ENCODE measurements at regions not wholly inside any gene's neighbourhood (a gene's known extent, or its start where the extent isn't known, plus 50 kb on each side); places are given as distances from the start of the nearest gene placed in this dataset.
A peak's percentile ranks its signal among the peaks of the same experiment; 100 is the strongest.
"Not testable (repeated sequence)": the region's sequence is repeated elsewhere in the genome, so short reads cannot be mapped to it uniquely, and the experiment has no call there.

DNA sequence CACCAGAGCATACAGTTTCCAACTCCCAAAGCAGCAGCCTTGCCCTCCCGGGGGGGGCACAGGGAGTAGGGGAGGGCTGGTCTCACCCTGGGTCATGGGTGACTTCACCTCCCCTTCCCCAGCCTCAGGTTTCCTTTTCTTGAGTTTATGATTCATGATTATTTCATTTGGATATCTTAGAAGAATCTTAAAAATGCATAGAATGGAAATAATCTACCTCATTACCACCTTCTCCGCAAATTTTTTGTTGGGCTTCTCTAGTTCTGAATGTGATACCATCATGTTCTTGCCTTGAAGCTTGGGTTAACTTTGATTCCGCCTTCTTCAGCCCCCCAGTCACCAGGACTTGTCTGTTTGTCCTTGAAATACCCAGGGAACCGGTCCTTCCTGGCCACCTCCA is 148.8 kb upstream of the ROPN1 start:
- DNase-seq, result no peak

DNA sequence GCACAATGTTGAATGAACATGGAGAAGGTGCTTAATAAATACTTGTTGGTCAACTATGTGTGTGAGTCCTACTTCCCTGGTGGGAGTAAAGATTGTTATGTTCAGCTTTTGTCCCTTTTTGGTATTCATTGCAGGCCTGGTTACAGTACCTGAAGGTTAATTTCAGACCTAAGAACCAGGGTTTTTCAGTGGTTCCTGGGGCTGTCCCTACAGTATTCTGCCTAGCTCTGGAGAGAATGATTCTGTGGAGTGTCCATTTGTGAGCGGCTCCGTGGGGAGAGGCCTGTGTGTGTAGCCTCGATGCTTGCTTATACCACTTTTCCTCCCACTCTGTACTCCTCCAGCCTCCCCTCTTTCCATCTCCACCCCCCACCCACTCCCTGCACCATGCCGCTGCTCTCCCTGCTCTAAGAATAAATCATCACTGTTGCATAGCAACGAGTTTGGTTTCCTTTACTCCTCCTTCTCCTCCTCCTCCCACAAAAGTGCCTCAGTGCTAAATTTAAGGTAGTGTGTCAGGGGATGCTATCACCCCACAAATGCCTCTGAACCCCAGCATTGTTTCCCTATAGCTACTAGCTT is 150.6 kb upstream of the ROPN1 start:
- no peak for DNase-seq

DNA sequence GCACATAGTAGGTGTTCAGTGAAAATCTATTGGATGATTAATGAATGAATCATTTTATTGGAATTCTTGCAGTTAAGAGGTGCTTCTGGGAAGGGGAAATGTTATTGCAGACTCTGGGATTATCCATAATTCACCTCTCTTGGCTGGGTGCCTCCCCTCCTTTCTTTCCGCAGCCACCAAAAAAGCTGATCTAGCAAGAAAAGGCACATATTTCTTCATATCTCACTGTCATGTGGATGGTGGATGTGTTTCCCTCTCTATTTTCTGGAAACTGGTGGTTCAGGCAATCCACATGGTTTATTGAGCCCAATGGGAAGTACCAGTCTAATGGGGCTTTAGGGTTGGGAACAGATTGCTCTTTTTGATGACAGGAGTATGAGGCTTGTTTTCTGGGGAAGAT is 151.1 kb upstream of the ROPN1 start:
- no peak for DNase-seq

DNA sequence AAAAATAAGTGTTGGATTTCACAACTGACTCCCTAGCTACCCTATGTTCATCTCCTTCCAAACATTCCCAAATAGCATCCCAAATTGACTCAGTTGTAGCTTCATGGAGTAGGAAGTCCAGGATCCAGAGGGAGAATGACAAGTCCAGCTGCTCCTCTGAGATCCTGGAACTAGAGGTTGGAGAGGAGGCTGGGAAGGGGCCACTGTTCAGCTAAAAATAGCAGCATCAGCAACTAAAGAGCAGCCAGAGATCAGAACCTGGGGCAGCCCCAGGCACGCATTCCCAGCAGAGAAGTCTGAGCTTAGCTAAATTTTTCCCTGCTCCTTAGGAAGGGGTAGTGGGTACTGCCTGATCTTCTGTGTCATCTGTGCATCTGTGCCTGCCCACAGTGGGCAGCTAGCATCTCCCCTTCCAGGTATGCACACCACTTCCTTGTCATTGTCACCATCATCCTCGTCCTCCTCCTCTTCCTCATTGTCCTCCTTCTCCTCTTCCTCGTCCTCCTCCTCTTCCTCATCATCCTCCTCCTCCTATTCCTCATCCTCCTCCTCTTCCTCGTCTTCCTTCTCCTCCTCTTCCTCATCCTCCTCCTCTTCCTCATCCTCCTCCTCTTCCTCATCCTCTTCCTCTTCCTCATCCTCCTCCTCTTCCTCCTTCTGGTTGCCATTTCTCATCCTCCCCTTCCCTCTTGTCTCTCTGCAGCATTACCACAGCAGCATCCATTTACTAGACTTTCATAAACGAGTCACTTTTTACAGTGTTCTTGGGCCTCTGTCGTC is 152.3 kb upstream of the ROPN1 start:
- no peak for DNase-seq

DNA sequence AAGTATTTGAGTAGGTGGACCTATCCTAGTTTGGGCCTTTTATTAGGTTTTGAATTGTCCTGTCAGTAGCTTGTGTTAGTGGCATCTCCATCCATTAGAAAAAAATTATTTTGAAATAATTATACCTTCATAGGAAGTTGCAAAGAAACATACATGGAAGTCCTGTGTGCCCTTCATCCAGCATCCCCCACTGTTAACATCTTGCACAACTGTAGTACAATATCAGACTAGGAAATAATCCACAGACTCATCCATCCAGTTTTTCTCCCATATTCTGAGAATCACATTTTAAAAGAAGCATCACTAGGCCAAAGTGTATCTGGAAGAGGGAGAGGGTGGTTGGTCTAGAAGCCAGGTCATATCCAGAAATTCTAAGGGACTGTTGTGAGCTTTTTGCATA is 155.5 kb upstream of the ROPN1 start:
- no peak for DNase-seq

DNA sequence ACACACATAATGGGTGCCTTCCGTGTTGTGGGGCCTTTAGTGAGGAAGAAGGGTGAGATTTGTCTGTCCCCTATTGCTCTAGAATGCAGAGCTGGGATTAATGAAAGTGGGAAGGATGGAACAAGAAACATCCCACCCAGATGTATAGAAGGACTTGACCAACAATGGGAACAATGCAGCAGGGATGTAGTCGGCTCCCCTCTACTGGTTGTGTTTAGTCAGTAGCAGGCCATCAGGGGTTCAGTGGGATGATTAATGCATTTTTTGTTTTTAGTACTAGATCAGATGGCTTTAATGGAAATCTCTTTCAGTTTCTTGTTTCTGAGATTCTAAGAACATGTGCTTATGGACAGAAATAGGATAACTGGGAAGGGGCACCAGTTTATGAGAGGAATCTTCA is 156.0 kb upstream of the ROPN1 start:
- DNase-seq, result no peak

DNA sequence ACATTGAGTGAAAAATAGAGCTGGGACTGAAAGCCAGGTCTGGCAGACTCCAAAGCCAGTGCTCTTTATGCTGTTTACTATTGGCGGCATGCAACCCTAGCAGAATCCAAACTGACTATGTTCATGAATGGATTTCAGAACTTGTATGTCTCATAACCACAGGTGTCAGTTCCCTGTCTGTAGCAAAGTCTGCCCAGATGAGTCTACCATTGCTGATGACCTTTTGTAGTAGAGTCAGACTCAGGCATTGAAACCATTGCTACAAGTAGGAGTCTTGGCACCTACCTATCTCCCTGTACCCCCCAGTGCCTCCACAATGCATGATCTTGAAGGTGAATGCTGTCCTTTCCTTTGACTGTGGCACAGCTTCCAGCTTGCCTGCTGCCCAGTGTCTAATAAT is 157.2 kb upstream of the ROPN1 start:
- no peak for DNase-seq

DNA sequence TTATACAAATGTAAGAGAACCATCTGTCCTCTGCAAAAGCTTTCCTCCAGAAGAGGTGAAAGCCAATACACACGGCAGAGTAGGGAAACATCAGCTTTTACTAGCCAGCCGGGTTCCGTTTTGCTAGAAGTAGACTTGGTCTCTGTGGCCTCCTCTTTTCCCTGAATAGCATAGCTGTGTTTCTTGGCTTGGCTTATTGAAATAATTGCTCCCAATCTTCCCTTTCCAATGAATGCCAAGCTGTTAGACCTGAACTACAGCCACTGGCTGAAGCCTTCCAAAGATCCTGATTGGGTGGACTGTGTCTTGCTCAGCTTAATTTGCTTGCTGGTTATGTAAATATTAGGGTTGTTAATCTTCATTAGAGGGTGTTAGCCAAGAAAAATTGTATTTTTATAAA is 157.8 kb upstream of the ROPN1 start:
- no peak for DNase-seq

DNA sequence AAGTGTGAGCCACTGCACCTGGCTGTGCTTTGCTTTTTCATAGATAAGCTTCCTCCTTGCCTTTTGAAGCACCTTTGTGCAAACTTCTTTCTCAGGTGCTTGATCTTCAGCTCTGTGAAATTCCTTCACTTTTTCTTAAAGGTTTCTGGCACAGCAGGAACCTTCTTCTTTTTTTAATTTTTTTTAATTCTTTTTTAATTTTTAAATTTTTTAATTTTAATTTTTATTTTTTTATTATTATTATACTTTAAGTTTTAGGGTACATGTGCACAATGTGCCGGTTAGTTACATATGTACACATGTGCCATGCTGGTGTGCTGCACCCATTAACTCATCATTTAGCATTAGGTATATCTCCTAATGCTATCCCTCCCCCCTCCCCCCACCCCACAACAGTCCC is 161.0 kb upstream of the ROPN1 start:
- not testable (repeated sequence) for DNase-seq

DNA sequence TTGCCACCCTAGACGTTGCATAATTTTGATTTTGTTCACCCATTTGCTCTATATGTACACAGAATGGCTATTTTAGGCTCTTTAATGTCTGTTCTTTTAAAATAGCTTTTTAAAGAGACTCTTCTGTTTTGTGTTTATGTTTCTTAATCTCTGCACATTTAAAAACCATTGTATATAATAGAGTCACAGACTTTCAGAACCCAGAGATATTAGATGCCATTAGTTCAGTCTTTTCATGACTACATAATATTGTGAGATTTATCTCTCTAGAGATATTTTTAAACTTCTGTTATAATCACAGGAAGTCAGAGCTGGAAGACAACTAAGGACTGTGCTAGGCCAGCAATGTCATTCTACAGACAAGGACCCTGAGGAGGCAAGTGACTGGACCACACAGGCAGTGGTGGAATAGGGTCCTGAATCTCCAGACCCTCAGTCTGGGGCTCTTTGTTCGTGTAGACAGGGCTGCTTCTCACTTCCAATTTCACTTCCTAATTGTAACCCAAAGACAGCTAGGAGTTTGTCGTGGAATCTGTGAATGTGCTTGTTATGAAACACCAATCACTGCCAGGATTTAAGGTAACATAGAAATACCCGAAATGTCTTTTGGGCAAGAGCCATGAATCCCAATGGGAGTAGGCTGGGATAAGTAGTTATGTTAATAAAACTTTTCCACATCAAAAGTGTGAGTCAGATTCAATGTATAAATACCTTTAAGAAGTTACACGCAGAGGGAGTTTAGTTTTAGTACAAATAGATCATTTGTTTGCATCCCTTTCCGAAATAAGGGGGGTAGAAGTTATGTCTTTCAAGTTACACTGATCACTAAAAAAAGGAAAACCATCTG is 165.2 kb upstream of the ROPN1 start:
- no peak for DNase-seq

DNA sequence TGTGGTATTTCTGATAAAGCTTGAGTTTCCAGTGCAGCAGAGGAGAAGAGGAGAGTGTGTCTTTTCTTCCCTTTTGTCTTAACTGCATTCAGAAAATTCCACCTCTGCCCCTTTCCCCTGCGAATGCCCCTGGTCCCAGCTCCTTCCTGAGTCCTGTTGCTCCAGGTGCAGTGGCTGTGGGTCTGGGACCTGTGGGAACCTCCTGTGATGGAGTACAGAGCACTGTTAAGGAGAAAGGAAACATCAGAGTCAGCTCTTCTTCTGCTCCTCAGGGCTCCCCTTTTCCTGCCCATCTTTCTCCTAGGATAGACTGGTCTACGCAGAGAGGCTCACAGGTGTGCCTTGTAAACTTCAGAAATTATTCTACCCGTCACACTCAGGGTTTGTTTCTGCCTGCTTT is 165.8 kb upstream of the ROPN1 start:
- no peak for DNase-seq

DNA sequence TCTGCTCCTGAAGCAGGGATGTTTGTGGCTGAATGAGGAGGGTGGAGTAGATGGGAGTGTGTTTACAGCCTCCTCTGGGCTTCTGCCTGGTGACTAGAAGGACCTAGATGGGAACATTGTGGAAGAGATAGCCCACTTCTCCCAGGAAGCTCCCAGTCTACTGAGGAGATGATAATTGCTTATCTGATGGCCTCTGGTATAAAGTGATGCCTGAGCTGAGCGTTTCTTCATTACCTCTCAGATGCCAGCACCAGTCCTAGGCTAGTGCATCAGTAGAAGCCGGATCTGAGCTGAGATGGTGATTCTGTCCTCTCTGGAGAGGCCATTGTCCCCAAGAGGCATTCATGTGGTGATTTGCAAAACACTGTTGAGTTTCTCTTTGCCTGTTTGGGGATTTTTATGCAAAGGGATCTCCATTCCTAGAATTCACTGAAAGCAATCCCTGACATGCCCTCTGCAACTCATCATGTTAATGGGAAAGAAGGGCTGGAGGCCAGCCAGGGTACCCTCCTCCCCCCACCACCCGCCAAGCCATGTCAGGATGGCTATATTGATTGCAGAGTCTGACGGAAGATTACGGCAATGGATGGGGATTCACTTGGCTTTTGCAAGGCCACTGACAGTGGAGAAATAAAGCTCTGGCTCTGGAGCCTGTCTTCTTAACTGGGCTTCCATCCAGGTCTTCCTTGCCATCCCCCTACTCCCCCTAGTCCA is 166.4 kb upstream of the ROPN1 start:
- DNase-seq, result no peak

DNA sequence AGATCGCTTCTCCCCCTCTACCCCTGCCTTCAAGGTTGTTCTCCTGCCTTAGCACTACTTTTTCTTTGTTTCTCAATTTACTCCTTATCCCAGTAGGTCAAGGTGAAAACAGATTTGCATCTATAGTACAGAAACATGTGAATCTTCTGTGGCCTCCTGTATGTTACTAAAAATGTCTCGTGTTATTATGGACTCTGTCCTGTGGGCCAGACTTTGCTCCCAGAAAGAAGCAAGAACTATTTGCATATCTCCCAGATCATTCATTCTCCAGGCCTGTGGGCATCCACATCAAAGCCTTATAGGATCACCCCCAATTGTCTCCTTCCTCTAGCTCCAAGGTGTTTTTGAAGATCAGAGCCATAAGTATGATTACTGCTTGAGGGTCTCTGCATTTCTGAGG is 169.5 kb upstream of the ROPN1 start:
- DNase-seq, result no peak

DNA sequence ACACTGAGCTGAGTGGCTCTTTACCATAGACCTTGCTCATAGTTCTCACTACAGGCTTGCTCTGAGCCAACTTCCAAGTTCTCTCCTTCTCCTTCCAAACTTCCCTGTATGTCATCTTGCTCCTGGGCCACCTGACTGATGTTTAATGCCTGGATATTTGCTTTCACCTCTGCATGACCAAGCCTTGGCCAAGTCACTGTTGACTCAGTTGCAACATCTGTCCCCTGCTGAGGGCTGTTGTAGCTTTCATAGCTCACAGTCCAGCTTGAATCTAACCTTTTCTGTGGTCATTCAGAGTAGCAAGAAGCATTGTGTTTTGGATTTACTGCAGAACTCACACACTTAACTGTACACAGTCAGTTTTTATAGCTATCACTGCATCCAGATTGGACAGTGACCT is 171.8 kb upstream of the ROPN1 start:
- no peak for DNase-seq

DNA sequence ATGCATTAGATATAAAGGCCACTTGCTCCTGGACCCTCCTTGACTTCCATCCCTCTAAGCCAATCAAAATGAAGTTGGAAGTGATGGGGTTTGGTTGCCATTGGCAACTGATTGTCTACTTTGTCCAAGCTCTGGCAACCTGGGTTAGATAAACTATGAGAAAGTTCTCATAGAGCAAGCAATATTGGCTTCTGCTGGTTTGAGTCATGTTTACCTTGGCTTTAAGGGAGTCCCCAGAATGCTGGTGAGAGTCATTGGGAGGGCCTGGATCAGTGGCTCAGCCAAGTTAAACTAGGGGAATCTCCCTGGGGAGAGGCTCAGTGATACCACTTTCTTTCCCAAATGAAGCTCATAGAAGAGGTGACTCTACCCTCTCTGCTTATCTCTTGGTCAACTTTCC is 176.3 kb upstream of the ROPN1 start:
- DNase-seq, result no peak

DNA sequence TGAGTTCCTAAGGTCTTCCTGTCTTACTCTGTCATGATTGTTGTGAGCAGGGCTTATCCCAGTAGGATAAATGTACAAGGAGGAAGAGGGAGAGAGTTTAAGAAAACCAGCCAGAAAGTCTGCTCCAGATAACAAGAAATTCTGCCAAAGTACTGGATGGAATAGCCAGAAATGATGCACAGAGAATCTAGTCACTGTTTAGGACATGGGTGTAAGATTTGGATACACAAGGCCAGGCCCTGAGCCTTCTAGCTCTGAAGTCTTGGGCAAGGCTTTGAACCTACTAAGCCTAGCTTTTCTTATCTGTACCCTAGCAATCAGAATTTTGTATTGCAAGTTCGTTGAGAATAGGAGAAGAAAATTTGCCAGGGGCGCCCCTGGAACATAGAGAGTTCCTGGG is 180.4 kb upstream of the ROPN1 start:
- no peak for DNase-seq

DNA sequence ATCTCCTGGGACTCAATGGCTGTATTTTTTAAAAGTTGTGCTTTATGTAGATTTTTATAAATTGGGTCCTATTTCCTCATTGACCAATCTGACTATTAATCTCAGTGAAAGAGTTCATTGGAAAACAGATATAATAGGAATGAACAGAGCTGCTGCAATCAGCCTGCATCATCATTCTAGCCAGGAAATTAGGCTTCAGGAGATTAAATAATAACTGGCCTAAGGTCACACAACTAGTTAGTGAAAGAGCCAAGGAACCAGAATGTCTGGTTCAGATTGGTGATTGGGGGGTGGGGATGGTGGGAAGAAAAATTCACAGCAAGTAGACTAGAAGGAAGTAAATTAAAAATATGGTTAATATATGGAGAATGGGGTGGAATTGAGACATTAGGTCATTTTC is 180.9 kb upstream of the ROPN1 start:
- no peak for DNase-seq

DNA sequence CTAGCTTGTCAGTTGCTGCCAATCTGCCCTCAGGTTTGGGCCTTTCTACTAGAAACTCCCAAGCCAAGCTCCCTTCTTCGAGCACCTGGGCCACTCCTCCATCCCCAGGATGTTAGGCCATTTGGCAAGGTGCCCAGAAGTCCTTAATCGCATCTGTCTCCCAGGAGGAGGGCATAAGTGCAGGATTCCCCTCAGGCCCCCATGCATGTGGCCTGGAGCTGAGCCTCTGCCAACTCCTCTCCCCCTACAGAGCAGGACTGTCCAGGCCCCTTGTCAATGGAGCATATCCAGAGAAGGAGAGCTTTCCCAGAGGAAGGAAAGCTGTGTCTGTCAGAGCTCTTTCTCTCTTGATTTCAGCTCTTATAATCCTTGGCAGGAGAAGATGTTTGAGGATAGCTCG is 182.6 kb upstream of the ROPN1 start:
- peak; percentile 72 for DNase-seq

DNA sequence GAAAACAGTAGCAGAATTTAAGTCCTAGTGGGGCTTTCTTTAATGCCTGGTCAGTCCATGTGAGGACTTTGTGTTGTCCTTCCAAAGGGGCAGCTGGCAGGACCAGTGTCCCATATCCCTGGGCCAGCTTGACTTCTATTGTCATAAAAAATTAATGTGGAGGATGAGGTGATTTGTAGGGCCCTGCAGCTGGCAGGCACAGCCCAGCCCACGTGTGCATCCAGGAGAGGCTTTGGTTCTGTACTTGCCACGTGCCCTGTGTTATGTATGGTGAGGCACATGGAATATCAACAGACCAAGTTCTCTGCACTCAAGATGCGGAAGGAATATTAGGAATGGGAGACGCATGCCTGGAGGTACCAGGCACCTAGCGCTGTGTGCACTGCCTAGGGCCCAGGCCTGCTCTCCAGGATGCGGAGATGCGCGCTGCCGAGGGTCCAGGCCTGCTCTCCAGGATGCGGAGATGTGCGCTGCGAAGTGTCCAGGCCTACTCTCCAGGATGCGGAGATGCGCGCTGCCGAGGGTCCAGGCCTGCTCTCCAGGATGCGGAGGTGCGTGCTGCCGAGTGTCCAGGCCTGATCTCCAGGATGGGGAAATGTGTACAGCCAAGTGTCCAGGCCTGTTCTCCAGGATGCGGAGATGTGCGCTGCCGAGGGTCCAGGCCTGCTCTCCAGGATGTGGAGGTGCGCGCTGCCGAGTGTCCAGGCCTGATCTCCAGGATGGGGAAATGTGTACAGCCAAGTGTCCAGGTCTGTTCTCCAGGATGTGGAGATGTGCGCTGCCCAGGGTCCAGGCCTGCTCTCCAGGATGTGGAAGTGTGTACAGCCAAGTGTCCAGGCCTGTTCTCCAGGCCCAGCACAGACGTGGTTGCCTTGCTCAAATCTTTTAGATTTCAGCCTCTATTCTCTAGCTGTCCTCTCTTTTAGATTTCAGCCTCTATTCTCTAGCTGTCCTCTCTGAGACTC is 183.3 kb upstream of the ROPN1 start:
- no peak for DNase-seq

DNA sequence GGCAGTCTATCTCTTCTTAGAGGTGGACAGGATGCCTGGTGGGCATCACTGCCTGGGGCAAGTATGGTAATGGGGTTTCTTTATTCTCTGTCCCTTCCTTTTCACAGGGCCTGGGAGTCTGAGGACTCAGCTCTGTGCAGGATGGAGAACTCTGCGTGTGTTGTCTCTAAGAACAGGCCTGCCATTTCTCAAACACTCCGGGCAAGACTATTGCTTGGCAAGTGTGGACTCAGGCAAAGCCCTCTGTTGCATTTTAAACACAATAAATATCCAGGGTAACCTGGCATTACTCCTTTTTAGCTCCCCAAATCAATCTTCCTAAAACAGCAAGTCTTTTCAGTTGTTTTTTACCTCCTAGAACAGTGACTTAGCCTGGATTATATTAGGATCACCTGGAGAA is 185.1 kb upstream of the ROPN1 start:
- no peak for DNase-seq

DNA sequence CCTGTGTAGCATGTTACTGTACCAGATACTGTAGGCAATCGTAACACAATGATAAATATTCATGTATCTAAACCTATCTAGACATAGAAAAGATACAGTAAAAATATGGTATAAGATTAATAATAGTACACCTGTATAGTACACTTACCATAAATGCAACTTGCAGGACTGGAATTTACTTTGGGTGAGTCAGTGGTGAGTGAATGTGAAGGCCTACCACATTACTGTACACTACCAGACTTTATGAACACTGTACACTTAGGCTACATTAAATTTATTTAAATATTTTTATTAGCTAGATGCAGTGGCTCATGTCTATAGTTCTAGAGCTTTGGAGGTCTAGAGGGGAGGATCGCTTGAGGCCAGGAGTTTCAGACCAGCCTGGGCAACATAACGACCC is 186.6 kb upstream of the ROPN1 start:
- DNase-seq, result no peak

DNA sequence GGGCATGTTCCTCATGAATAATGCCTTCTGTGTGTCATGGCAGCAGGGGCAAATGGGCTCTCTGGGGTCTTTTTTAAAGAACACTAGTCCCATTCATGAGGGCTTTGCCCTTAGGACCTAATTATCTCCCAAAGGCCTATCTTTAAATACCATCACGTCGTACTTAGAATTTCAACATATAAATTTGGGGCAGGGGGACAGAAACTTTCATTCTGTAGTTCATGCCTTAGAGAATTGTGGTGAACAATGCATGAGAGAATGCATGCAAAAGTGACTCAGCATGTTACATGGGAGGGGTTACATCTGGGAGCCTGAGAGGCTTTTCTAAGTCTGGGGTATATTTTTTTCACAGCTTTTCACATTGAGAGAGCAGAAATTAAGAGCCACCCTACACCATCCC is 208.5 kb upstream of the ROPN1 start:
- no peak for DNase-seq

Measured in eye (tissue), 1 donor.